Stimulated activated CD8-positive, alpha-beta memory T cell treated with anti-CD3 and anti-CD28 coated beads, Interleukin-4, amount 100 ng/mL, for 1 hour (primary cell): ENCODE measurements at regions not wholly inside any gene's neighbourhood (a gene's known extent, or its start where the extent isn't known, plus 50 kb on each side); places are given as distances from the start of the nearest gene placed in this dataset.

Experiments
- DNase-seq, 2 donors: peaks; one replicate each; pipeline ENCODE4 v3.0.0-alpha.2; 2020; ENCODE audit warnings: low read depth in 2 of 2, low spot score in 1 of 2

DNA sequence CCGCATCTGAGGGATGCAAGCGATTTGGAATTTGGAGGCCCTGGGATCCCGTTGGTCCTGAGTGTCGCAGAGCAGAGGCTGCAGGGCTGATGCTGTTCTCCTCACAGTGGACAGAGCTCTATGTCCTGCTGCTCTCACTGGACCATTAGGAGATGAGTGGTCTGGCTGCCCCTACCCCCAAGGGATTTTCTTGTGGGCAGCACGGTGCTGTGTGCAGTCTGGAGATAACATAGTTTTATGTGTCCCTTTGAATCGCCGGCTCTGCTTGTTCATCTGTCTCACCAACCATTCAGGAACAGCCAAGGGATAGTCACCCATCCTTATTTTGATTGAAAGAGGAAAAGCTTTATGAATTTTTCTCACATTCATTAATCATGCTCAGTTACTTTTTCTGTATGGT is 49.9 kb downstream of the CHRM3 start:
- no peak for DNase-seq

GRCh38 chr1:239437822-239438221 is 51.5 kb downstream of the CHRM3 start:
- DNase-seq, result no peak

DNA sequence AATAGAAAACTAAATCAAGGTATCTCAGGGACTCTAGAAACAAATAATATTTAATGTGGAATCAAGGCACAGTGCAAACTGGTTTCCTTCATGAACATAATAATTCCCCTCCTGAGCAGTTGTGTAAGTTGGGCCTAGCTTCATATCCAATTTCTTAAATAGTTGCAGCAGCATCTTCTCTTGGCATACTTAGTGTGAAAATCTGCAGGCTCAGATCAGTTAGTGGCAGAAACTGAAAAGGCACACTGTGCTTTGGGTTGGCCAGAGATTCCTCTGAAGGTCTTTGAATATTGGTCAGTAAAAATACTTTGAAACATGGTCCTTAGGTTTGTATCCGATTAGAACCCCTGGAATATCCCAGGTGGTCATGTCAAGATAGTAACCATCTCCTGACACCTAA is 52.5 kb downstream of the CHRM3 start:
- DNase-seq, result no peak

DNA sequence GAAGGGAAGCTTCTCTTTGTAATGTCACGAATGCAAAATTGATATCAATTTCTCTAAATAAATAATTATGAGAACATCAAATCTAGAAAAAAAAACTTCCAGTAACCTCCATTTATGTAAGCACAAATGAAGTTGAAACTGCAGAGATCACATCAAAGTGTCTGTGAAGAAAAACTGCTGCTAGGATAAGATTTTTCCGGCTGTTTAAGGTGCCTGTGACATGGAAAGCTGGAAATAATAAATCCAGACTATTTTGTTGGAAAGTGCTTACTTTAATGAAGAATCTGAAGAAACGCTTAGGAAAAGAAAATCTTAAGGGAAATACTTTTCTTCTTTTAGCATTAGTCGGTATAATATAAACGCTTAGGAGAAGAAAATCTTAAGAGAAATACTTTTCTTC is 57.0 kb downstream of the CHRM3 start:
- DNase-seq, result no peak

DNA sequence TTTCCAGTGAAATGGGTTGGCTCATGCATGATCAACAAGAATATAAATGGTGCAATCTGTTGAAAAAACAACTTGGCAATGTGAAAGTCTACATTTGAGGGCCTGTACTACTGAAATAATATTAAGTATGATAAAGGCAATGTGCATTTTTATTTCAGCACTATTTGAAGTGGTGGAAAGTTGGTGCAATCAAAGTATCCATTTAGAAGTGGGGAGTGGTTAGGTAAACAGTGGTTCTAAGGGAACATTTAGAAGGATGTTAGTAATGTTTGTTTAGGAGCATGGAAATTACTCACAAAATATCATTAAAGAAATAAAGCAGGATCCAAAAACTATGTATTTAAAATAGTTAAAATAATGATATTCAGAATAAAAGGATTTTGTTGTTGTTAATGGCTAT is 60.2 kb downstream of the CHRM3 start:
- DNase-seq, result no peak

- DNase-seq, result no peak
These were observed 62.5 kb downstream of the CHRM3 start for GRCh38 chr1:239448911-239449310.

GRCh38 chr1:239455743-239456142 is 69.4 kb downstream of the CHRM3 start:
- DNase-seq, result no peak

GRCh38 chr1:239456788-239457187 is 70.4 kb downstream of the CHRM3 start:
- DNase-seq, result no peak

DNA sequence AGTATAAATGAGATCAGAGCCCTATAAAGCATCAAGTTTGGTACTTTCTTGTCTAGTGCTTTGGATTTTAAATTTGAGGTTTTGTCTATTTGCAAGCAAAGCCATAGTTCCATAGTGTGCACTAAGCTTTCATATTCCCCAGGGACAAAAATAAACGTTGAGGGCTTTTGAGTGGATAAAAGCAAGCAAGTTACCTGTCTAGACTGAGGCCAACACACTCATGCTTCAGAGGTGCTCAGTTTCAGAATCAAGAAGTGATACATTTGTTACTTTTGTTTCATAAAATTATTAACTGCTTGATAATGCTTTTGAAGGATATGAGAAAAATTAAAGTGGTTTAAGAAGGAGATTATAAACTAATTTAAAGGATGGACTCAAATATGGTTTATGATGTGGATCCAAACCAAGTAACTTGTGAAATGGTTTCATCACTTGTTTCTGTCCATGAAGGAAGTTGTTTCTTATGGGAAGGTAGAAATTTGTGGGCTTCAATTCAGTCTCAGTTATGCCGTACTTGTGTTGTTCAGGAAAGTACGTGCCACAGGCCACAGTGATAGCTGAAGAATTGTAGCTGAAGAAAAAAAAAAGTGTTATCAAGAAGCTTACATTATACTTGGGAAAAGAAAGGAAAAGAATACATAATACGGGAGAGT is 71.2 kb downstream of the CHRM3 start:
- DNase-seq, result no peak

DNA sequence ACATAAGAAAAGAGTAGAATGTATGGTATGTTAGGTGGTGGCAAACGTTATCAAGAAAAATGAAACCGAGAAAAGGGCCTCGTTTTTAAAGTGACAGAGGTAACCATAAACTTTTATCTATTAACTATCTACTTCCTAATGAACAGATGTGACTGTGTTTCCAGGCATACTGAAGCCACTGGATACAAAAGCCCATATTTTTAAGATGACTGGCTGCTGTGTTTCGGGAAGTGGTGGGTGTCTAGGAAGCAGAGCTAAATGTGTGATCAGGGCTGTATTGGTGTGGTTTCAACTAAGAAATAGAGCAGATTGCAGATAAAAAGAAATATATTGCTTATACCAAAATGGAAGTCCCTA is 71.8 kb downstream of the CHRM3 start:
- no peak for DNase-seq

GRCh38 chr1:239467730-239468129 is 81.4 kb downstream of the CHRM3 start:
- no peak for DNase-seq

DNA sequence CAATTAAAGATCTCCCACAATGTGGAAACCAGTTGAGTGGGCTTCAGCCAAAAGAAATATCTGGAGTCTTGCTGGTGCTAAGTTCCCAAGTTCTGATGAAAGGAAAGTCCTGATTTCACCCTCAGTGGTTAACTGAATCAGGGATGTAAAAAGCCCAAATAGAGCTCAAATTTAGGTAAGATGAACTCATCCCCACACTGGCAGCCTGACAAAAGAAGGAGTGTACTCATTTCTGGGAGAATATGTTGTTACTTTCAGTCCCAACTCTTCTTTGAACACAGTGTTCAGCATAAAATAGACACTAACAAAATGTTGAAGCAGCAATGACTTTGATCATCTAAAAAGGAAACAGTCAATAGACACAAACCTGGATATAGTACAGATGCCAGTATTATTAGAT is 91.7 kb downstream of the CHRM3 start:
- DNase-seq, result no peak

DNA sequence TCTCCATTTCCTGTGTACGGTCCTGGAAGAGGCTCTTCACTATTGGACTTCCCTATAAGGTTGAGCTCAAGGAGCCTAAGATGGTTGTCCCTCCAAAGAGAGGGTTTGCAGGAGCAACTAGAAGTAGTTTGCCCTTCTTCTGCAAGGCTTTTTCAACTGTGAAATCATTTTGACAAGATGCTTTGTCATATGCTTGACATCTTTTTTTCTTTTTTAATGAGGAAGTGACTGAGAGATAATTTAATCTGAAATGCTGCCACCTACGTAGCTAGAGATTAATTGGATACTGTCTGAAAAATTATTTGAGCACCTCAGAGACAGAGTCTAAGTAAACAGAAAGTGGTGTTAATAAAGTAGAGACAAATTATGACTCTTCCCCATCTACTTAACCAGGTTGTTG is 97.0 kb downstream of the CHRM3 start:
- no peak for DNase-seq

GRCh38 chr1:239493811-239494414 is 107.5 kb downstream of the CHRM3 start:
- DNase-seq, result no peak

- DNase-seq, result no peak
These were observed 118.7 kb downstream of the CHRM3 start for GRCh38 chr1:239505094-239505493.

DNA sequence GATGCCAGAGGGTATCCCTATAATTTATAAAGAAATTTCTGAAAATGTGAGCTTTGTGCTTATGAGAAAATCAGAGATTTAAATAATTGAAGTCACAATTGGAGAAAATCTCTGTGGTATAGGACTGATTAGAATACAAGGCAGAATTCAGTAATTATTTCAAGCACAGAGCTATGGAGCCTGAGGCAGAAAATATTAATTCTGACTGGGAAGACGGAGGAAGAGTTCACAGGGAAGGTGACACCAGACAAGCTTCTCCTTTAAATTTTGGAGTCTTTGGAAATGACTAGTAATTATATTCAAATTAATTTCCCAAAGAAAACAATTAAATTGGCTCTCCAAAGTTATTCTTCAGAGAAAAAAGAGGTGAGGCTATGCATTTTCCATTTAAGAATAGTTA is 121.5 kb downstream of the CHRM3 start:
- DNase-seq, result no peak

DNA sequence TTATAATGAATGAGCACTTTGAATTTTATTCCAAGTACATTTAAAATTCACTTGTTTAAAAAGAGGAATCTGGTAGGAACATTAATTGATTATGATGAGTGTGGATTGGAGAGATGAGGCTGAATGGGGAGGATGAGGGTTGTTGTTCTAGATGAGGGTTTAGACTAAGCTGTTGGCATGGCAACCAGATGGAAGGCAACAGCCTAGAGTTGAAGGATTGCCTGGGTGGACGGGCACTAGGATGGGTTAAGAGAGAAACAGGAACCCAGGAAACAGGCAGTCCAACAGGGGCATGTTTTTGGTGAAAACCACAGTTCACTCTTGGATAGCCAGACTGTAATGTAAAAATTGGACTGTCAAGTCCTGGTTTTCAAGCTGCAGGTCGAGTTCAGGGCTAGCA is 125.5 kb downstream of the CHRM3 start:
- DNase-seq, result no peak

- no peak for DNase-seq
These were observed 130.2 kb downstream of the CHRM3 start for GRCh38 chr1:239516579-239516978.

DNA sequence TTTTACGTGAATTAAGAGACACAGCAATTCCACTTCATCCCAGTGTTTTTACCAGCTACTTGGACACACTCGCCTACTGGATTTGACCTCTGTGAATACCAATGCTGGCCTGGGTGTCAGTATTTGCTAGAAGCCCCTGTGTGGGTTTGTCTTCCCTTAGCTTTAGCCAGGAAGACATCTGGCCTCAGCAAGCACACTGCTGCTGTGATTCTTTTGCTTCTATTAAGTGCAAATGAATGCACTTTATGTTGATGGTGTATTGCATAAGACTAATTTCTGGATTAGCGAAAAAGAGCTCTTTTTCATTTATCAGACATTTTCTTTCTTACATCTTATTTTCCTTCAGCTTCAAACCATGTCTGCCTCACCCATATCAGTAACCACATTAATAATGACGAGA is 140.0 kb downstream of the CHRM3 start:
- no peak for DNase-seq

- no peak for DNase-seq
These were observed 140.8 kb downstream of the CHRM3 start for GRCh38 chr1:239527051-239527693.

DNA sequence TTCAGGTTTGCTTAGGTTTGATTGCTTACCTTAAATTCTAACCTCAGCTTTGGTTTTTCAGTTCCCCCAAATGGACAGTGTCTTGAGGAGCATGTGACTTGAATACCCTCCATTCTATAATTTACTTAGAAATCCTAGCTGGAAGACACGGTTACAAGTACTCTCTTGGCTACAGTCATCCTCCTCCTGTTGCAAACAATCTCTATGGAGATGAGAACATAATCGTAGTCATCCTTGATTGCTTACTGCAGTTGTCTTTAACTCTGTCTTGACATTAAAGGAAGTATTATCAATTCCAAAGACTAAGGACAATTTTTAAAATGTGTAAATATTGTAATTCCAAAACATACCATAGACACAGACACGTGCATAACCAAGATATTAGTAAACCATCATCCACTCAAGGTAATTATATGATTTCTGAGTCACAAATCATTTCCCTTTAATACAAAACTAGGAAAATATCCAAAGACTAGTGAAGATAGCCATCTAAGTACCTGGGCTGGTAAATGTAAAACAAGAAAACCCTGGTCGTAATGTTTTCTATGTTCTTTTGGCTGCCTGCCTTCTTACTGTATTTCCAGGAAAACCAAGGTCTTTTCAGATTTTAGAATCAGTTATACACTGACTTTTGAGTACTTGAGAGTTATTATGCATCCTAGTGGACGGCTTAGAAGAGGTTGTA is 149.9 kb downstream of the CHRM3 start:
- no peak for DNase-seq

GRCh38 chr1:239537795-239538194 is 151.4 kb downstream of the CHRM3 start:
- no peak for DNase-seq
